GM12878 (cell line): ENCODE measurements at regions not wholly inside any gene's neighbourhood (a gene's known extent, or its start where the extent isn't known, plus 50 kb on each side); places are given as distances from the start of the nearest gene placed in this dataset.

Source experiments
- ATAC-seq: fragments of 200-7000 bp; cut with Tn5 transposase; 3 replicates; pipeline ENCODE4 v1.9.1; 2020; ENCODE audit warnings: mild to moderate bottlenecking, moderate library complexity
- BruUV-seq: library from RNA; stranded (reverse); fragments of 400-500 nt; replicated peaks from 2 replicates; lab custom pipeline; 2021; lab: Mats Ljungman, UMichigan
- CTCF ChIA-PET: fragments of 300-600 bp; sonication (Branson Sonifier 250); formaldehyde crosslinking; extraction: SDS; loops from one replicate; lab custom pipeline; 2021; ENCODE audit warnings: inconsistent platforms; lab: Yijun Ruan, JAX
- POLR2A ChIA-PET: fragments of 350-600 bp; formaldehyde crosslinking; extraction: SDS; loops from one replicate; lab custom pipeline; 2021; ENCODE audit warnings: inconsistent platforms; lab: Charles Lee
- RAD21 ChIA-PET: fragments of 300-600 bp; sonication (Branson Sonifier 250); formaldehyde crosslinking; loops from one replicate; lab custom pipeline; 2023; ENCODE audit warnings: antibody characterized with exemption; ENCODE audit not compliant: unreplicated experiment; lab: Charles Lee
- SMC1A ChIA-PET: fragments of 300-600 bp; sonication (Branson Sonifier 250); formaldehyde crosslinking; loops from one replicate; lab custom pipeline; 2023; ENCODE audit not compliant: unreplicated experiment, uncharacterized antibody; lab: Charles Lee
- DNase-seq: peaks from one replicate; pipeline ENCODE4 v3.0.0-alpha.2; 2011; ENCODE audit warnings: low read depth, low spot score
- FAIRE-seq: peaks from 3 replicates; lab custom pipeline; 2011; peaks lifted over from hg19 to GRCh38; lab: Jason Lieb, UNC
- H2AFZ ChIP-seq: 2 replicates; pipeline ENCODE4 v1.6.0; 2011; ENCODE audit warnings: low read depth, low read length, control low read depth; ENCODE audit not compliant: control insufficient read depth
- H3K27ac ChIP-seq: 2 replicates; pipeline ENCODE4 v1.5.1; 2011; ENCODE audit warnings: control low read depth; ENCODE audit not compliant: control insufficient read depth, insufficient read depth
- H3K27me3 ChIP-seq, 2 experiments: replicated peaks in 1 of 2; 2 replicates each; pipeline versions ENCODE4 v1.6.0 to v1.6.1; 2011; ENCODE audit warnings: low read length in 1 of 2; ENCODE audit not compliant: control insufficient read depth in 2 of 2, insufficient read depth in 2 of 2
- H3K36me3 ChIP-seq, 2 experiments: 2 replicates each; pipeline ENCODE4 v1.5.1; 2011; ENCODE audit warnings: low read length in 1 of 2; ENCODE audit not compliant: control insufficient read depth in 2 of 2, insufficient read depth in 2 of 2
- H3K4me1 ChIP-seq: 2 replicates; pipeline ENCODE4 v1.6.1; 2011; ENCODE audit warnings: mild to moderate bottlenecking, low read length, moderate library complexity, mixed read lengths; ENCODE audit not compliant: control insufficient read depth, insufficient read depth
- H3K4me2 ChIP-seq: 2 replicates; pipeline ENCODE4 v1.6.0; 2011; ENCODE audit warnings: control low read depth; ENCODE audit not compliant: control insufficient read depth, insufficient read depth
- H3K4me3 ChIP-seq: fragments of 200-600 bp; sonication (generic); 2 replicates; pipeline ENCODE4 v1.5.1; 2016
- H3K79me2 ChIP-seq: 2 replicates; pipeline ENCODE4 v1.6.0; 2011; ENCODE audit warnings: low read length; ENCODE audit not compliant: control insufficient read depth, insufficient read depth
- H3K9ac ChIP-seq: 2 replicates; pipeline ENCODE4 v1.8.0; 2011; ENCODE audit warnings: low read length, control low read depth, mixed read lengths; ENCODE audit not compliant: control insufficient read depth, insufficient read depth
- H3K9me3 ChIP-seq: replicated peaks from 3 replicates; pipeline ENCODE4 v1.5.1; 2011; ENCODE audit warnings: mild to moderate bottlenecking, low read length; ENCODE audit not compliant: control insufficient read depth, insufficient read depth
- H4K20me1 ChIP-seq: 2 replicates; pipeline ENCODE4 v1.6.0; 2011; ENCODE audit not compliant: control insufficient read depth, insufficient read depth
- ASH2L ChIP-seq: fragments of 300-600, 200-600 bp; sonication (generic); IDR thresholded peaks from 2 replicates; pipeline ENCODE4 v1.6.1; 2017; ENCODE audit warnings: low read depth, mild to moderate bottlenecking, borderline replicate concordance
- CHD2 ChIP-seq: IDR thresholded peaks from 2 replicates; pipeline ENCODE4 v1.6.1; 2011; ENCODE audit warnings: low read depth, low read length, improper control_type of control experiment, borderline replicate concordance
- ETV6 ChIP-seq, 2 experiments: fragments of 450-650 bp in 1 of 2; IDR thresholded peaks in 1 of 2; conservative IDR thresholded peaks in 1 of 2; 2 replicates each; pipeline ENCODE4 v1.6.1; 2014; ENCODE audit warnings: antibody characterized with exemption in 1 of 2, borderline replicate concordance in 1 of 2, low read depth in 1 of 2, mild to moderate bottlenecking in 1 of 2, moderate library complexity in 1 of 2
- IKZF2 ChIP-seq, 2 experiments: fragments of 450-650 bp; IDR thresholded peaks; 2 replicates each; pipeline ENCODE4 v1.6.1; 2017; ENCODE audit warnings: mild to moderate bottlenecking in 2 of 2, moderate library complexity in 2 of 2
- JUND ChIP-seq: IDR thresholded peaks from 2 replicates; pipeline ENCODE4 v1.6.1; 2012; ENCODE audit warnings: low read depth, mild to moderate bottlenecking, low read length, improper control_type of control experiment, moderate library complexity
- KLF5 ChIP-seq: fragments of 450-650 bp; IDR thresholded peaks from 2 replicates; pipeline ENCODE4 v1.6.1; 2014; ENCODE audit warnings: mild to moderate bottlenecking; ENCODE audit not compliant: partially characterized antibody
- PRDM15 ChIP-seq: fragments of 450-650 bp; formaldehyde crosslinking; IDR thresholded peaks from 2 replicates; pipeline ENCODE4 v1.4.0; 2020; ENCODE audit warnings: mild to moderate bottlenecking, moderate library complexity
- RELB ChIP-seq: fragments of 450-650 bp; IDR thresholded peaks from 2 replicates; pipeline ENCODE4 v1.6.1; 2017; ENCODE audit warnings: low read depth, mild to moderate bottlenecking, moderate library complexity
- SRF ChIP-seq, 2 experiments: IDR thresholded peaks; 2 replicates each; pipeline ENCODE4 v1.6.1; 2011; ENCODE audit warnings: low read depth in 2 of 2, low read length in 2 of 2, mild to moderate bottlenecking in 1 of 2, moderate library complexity in 1 of 2
- TCF12 ChIP-seq: IDR thresholded peaks from 2 replicates; pipeline ENCODE4 v1.6.1; 2011; ENCODE audit warnings: low read depth, mild to moderate bottlenecking, low read length
- WRNIP1 ChIP-seq: IDR thresholded peaks from 2 replicates; pipeline ENCODE4 v1.6.1; 2011; ENCODE audit warnings: low read depth, low read length, improper control_type of control experiment, borderline replicate concordance
- ZNF622 ChIP-seq: fragments of 450-650 bp; IDR thresholded peaks from 2 replicates; pipeline ENCODE4 v1.6.1; 2017; ENCODE audit warnings: mild to moderate bottlenecking, inconsistent platforms
- ZSCAN29 ChIP-seq: fragments of 450-650 bp; IDR thresholded peaks from 2 replicates; pipeline ENCODE4 v1.6.1; 2017; ENCODE audit warnings: mild to moderate bottlenecking, moderate library complexity
- WGBS: methylation state at CpG from one replicate; pipeline ENCODE4 v1.1.6; 2016; ENCODE audit warnings: low lambda C conversion rate; ENCODE audit not compliant: insufficient replicate concordance, insufficient coverage; ENCODE audit errors: missing lambda C conversion rate; 5-methylcytosine and 5-hydroxymethylcytosine counted together
- in situ Hi-C: fragments of 300-500 bp; cut with MboI; formaldehyde crosslinking; loops from 9 replicates; pipeline ENCODE4 v1.14.3; 2018; ENCODE audit warnings: mixed read lengths
- intact Hi-C: fragments of 100-400 bp; cut with micrococcal nuclease; formaldehyde crosslinking; loops from one replicate; pipeline ENCODE4 v1.14.2; 2022; ENCODE audit not compliant: unreplicated experiment

GRCh38 chr6:141956046-141956761 is 176.5 kb upstream of the GJE1 start:
- no peak for TF ChIP-seq JUND
- no peak for TF ChIP-seq SRF (IDR thresholded peaks at IDR 0.05; ENCODE audit: low read depth in 2 of 2, low read length in 2 of 2)
- TF ChIP-seq TCF12 = no peak
- TF ChIP-seq CHD2 = no peak
- no peak for TF ChIP-seq ETV6 (conservative IDR thresholded peaks at IDR 0.05 in 1 of 2, IDR thresholded peaks at IDR 0.05 in 1 of 2; ENCODE audit: borderline replicate concordance in 1 of 2, low read depth in 1 of 2)
- TF ChIP-seq ZSCAN29 = no peak
- no peak for TF ChIP-seq PRDM15 (CRISPR knock-in tag)
- no peak for TF ChIP-seq ASH2L
- TF ChIP-seq ZNF622 = no peak
- TF ChIP-seq IKZF2 (IDR thresholded peaks at IDR 0.05) = no peak
- TF ChIP-seq WRNIP1 = no peak
- TF ChIP-seq RELB = no peak
- TF ChIP-seq KLF5 = no peak
- no TSS peak for BruUV-seq
- WGBS = 28% methylated on average over 3 of the region's 3 CpGs
- Histone ChIP-seq H3K27ac (no peak overlapping the region), H3K4me2 (no peak overlapping the region), H3K36me3 (no peaks in the 10 kb centered on the region), H3K9ac (no peak overlapping the region), H3K27me3 (no peaks in the 10 kb centered on the region), H3K4me1 (no peaks in the 10 kb centered on the region), H2AFZ (no peak overlapping the region), H3K9me3 (peaks cover 1% of the 10 kb centered on the region; the same call in 1 of the 3 replicates), H4K20me1 (no peaks in the 10 kb centered on the region), H3K79me2 (no peaks in the 10 kb centered on the region), H3K4me3 (no peak overlapping the region)
- RAD21 ChIA-PET = no interaction called here
- no peak for ATAC-seq
- in situ Hi-C loops (no loop called here), intact Hi-C loops (no loop called here)
- SMC1A ChIA-PET = no interaction called here
- CTCF ChIA-PET = no interaction called here
- no peak for FAIRE-seq
- DNase-seq = no peak
- POLR2A ChIA-PET = no interaction called here
